Endothelial cell of umbilical vein (primary cell): ENCODE measurements at regions not wholly inside any gene's neighbourhood (a gene's known extent, or its start where the extent isn't known, plus 50 kb on each side); places are given as distances from the start of the nearest gene placed in this dataset.

Experiments used
- BruUV-seq: library from RNA; stranded (reverse); fragments of 400-500 nt; replicated peaks from 2 replicates; lab custom pipeline; 2021; lab: Mats Ljungman, UMichigan
- CTCF ChIA-PET: fragments of 300-600, 350-600 bp; sonication (Branson Sonifier 250); formaldehyde crosslinking; loops from one replicate; lab custom pipeline; 2021; ENCODE audit warnings: antibody characterized with exemption, inconsistent platforms; lab: Charles Lee
- POLR2A ChIA-PET: fragments of 300-600, 350-600 bp; sonication (Branson Sonifier 250); formaldehyde crosslinking; loops from one replicate; lab custom pipeline; 2021; ENCODE audit warnings: antibody characterized with exemption, inconsistent platforms; lab: Charles Lee
- DNase-seq: peaks from one replicate; pipeline ENCODE4 v3.0.0-alpha.2; 2011; ENCODE audit warnings: low read depth, low spot score
- FAIRE-seq: peaks from 2 replicates; lab custom pipeline; 2011; peaks lifted over from hg19 to GRCh38; lab: Jason Lieb, UNC
- H2AFZ ChIP-seq: 2 replicates; pipeline ENCODE4 v1.6.0; 2012; ENCODE audit warnings: low read depth, low read length, control low read depth, inconsistent platforms
- H3K27ac ChIP-seq: 2 replicates; pipeline ENCODE4 v1.5.1; 2011; ENCODE audit warnings: low read depth, mild to moderate bottlenecking, control low read depth, low read length, moderate library complexity; ENCODE audit not compliant: insufficient read depth
- H3K27me3 ChIP-seq, 2 experiments: 2 replicates each; pipeline versions ENCODE4 v1.6.0 to v1.6.1; 2011; ENCODE audit warnings: low read length in 2 of 2, mixed read lengths in 1 of 2; ENCODE audit not compliant: control insufficient read depth in 2 of 2, insufficient read depth in 2 of 2
- H3K36me3 ChIP-seq, 2 experiments: 2 replicates in 1 of 2; 3 replicates in 1 of 2; pipeline ENCODE4 v1.5.1; 2011; ENCODE audit warnings: low read length in 2 of 2, mild to moderate bottlenecking in 1 of 2, moderate library complexity in 1 of 2; ENCODE audit not compliant: control insufficient read depth in 2 of 2, insufficient read depth in 2 of 2; ENCODE audit errors: extremely low read depth in 1 of 2
- H3K4me1 ChIP-seq: 3 replicates; pipeline ENCODE4 v1.5.1; 2011; ENCODE audit warnings: mild to moderate bottlenecking, low read length; ENCODE audit not compliant: control insufficient read depth, insufficient read depth; ENCODE audit errors: extremely low read depth
- H3K4me2 ChIP-seq: 2 replicates; pipeline ENCODE4 v1.6.1; 2011; ENCODE audit warnings: low read length, control low read depth, mixed read lengths; ENCODE audit not compliant: insufficient read depth
- H3K4me3 ChIP-seq, 3 experiments: fragments of 200-600 bp in 1 of 3; sonication (generic), shearing (Covaris generic) in 1 of 3; replicated peaks in 1 of 3; 2 replicates each; pipeline ENCODE4 v1.5.1; 2011 to 2016; ENCODE audit warnings: control low read depth in 3 of 3, low read length in 3 of 3, mild to moderate bottlenecking in 2 of 3, inconsistent platforms in 1 of 3, low read depth in 1 of 3, moderate library complexity in 1 of 3; ENCODE audit not compliant: insufficient read depth in 1 of 3
- H3K79me2 ChIP-seq: 2 replicates; pipeline ENCODE4 v1.6.0; 2012; ENCODE audit warnings: low read length, inconsistent platforms; ENCODE audit not compliant: control insufficient read depth, insufficient read depth
- H3K9ac ChIP-seq: replicated peaks from 2 replicates; pipeline ENCODE3; 2011; ENCODE audit warnings: low read length, control low read depth; ENCODE audit not compliant: insufficient read depth; ENCODE audit errors: extremely low read depth
- H3K9me1 ChIP-seq: replicated peaks from 3 replicates; pipeline ENCODE4 v1.6.0; 2011; ENCODE audit warnings: mild to moderate bottlenecking, low read length; ENCODE audit not compliant: control insufficient read depth, insufficient read depth; ENCODE audit errors: extremely low read depth
- H3K9me3 ChIP-seq: replicated peaks from 2 replicates; pipeline ENCODE4 v1.5.1; 2012; ENCODE audit warnings: low read length, inconsistent platforms; ENCODE audit not compliant: control insufficient read depth, insufficient read depth
- H4K20me1 ChIP-seq: replicated peaks from 2 replicates; pipeline ENCODE3; 2011; ENCODE audit warnings: mild to moderate bottlenecking, low read length; ENCODE audit not compliant: control insufficient read depth, insufficient read depth; ENCODE audit errors: extremely low read depth
- FOS ChIP-seq: IDR thresholded peaks from 2 replicates; pipeline ENCODE4 v1.6.1; 2011; ENCODE audit warnings: mild to moderate bottlenecking, low read length, moderate library complexity, borderline replicate concordance; ENCODE audit not compliant: insufficient read depth
- JUN ChIP-seq: IDR thresholded peaks from 2 replicates; pipeline ENCODE4 v1.6.1; 2011; ENCODE audit warnings: borderline replicate concordance, low read depth; ENCODE audit not compliant: insufficient read length, insufficient read depth
- POLR2AphosphoS5 ChIP-seq: IDR thresholded peaks from 2 replicates; pipeline ENCODE4 v1.6.1; 2012; ENCODE audit warnings: low read depth, mild to moderate bottlenecking, control low read depth, low read length, moderate library complexity; ENCODE audit not compliant: insufficient read depth
- dilution Hi-C: fragments of 300-500 bp; cut with MboI; formaldehyde crosslinking; loops from one replicate; pipeline ENCODE4 v1.15.0; 2019; ENCODE audit warnings: low sequenced_read_pairs; ENCODE audit not compliant: extremely low pct_ligation_motif_present
- intact Hi-C: fragments of 100-400 bp; cut with micrococcal nuclease; formaldehyde crosslinking; loops from one replicate; pipeline ENCODE4 v1.10.0; 2022
- TF ChIP-seq, protein P1 (sequence below): IDR thresholded peaks from 2 replicates; pipeline ENCODE4 v1.6.1; 2011; ENCODE audit not compliant: insufficient read depth, insufficient read length

DNA sequence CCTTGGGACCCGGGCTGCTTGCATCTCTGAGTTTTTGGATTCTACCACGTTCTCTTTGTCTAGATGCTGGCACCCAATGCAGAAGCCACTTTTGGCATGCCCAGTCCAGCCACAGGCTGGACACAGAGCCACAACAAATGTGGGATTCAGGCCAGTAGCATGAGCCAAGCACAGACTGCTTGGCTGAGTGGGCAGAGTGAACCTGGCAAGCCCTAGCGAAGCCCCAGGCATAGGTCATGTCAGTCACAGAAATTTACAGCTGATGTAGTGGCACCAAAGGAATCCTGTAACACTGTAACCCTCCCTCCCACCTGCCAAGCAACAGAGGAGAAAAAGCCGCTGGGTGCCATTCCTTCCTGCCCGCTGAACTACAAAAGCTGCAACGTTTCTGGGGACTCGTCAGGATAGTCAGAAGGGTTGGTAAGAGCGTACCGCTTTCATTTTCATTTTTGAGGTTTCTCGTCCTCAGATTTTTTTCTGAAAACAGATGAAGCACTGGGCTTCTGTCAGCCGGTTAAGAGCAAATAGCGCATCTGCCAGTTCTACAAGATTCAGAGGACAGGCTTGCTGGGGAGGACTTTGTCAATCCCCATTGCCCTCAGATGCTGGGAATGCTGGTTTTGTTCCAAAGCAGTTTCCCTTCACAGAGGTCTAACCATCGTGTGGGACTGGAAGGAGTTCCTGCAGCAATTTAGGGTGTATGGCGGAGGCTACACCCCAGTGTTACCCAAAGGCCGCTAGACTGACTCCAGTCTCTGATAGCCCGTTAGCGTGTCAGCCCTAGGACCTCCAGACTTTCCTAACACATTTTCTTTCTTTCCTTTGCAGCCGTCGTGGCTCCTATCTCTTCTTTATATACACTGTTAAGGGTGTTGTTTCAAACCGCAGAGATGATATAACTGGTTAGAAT, 399.0 kb downstream of the HTR1A start:
- FAIRE-seq (no peak), DNase-seq (no peak)
- Histone ChIP-seq H3K79me2 (no peaks in the 10 kb centered on the region), H3K27me3 (no peaks in the 10 kb centered on the region), H4K20me1 (no peaks in the 10 kb centered on the region), H3K4me2 (no peak overlapping the region), H3K4me3 (no peak overlapping the region), H2AFZ (no peak overlapping the region), H3K4me1 (no peaks in the 10 kb centered on the region), H3K9me3 (peaks cover 2% of the 10 kb centered on the region), H3K27ac (no peak overlapping the region), H3K9ac (no peak overlapping the region), H3K36me3 (no peaks in the 10 kb centered on the region), H3K9me1 (no peaks in the 10 kb centered on the region)
- CTCF ChIA-PET = no interaction called here
- TF ChIP-seq FOS = no peak
- TF ChIP-seq, protein P1, sequence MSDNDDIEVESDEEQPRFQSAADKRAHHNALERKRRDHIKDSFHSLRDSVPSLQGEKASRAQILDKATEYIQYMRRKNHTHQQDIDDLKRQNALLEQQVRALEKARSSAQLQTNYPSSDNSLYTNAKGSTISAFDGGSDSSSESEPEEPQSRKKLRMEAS = no peak
- no peak for TF ChIP-seq JUN
- BruUV-seq = no TSS peak
- POLR2A ChIA-PET = no interaction called here
- dilution Hi-C loops (no loop called here), intact Hi-C loops (no loop called here)

DNA sequence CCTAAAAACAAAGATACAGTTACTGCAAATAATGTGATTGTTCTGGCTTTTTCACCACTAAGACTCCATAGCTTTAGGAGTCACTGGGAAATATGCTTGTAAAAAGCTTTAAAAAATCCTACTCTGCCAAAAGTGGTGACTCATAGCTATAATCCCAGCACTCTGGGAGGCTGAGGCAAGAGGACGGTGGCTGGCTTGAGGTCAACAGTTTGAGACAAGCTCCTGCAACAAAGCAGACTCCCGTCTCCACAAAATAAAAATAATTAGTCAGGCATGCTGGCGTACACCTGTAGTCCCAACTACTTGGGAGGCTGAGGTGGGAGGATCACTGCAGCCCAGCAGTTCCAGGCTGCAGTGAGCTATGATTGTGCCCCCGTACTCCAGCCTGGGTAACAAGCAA, 406.4 kb downstream of the HTR1A start:
- Histone ChIP-seq H4K20me1 (no peaks in the 10 kb centered on the region), H3K9me1 (no peaks in the 10 kb centered on the region), H2AFZ (no peak overlapping the region), H3K4me2 (no peak overlapping the region), H3K4me3 (no peak overlapping the region), H3K79me2 (no peaks in the 10 kb centered on the region), H3K9ac (no peak overlapping the region), H3K36me3 (no peaks in the 10 kb centered on the region), H3K4me1 (no peaks in the 10 kb centered on the region), H3K27ac (no peak overlapping the region), H3K9me3 (no peaks in the 10 kb centered on the region), H3K27me3 (no peaks in the 10 kb centered on the region)
- no TSS peak for BruUV-seq
- FAIRE-seq = no peak
- dilution Hi-C loops = no loop called here
- no peak for TF ChIP-seq POLR2AphosphoS5
- TF ChIP-seq, protein P1 = no peak
- CTCF ChIA-PET = no interaction called here
- no peak for DNase-seq
- intact Hi-C loops = no loop called here
- POLR2A ChIA-PET = no interaction called here
